HEK293T (cell line): ENCODE measurements at regions not wholly inside any gene's neighbourhood (a gene's known extent, or its start where the extent isn't known, plus 50 kb on each side); places are given as distances from the start of the nearest gene placed in this dataset.

ENCODE experiments used
- BHLHE40 ChIP-seq: fragments of 450-650 bp; IDR thresholded peaks from 2 replicates; pipeline ENCODE4 v1.6.1; 2016; ENCODE audit warnings: mild to moderate bottlenecking, moderate library complexity, borderline replicate concordance
- FOXA1 ChIP-seq: fragments of 450-650 bp; IDR thresholded peaks from 2 replicates; pipeline ENCODE4 v1.6.1; 2016; ENCODE audit warnings: mild to moderate bottlenecking
- FOXM1 ChIP-seq: fragments of 450-650 bp; IDR thresholded peaks from 2 replicates; pipeline ENCODE4 v1.6.1; 2017; ENCODE audit warnings: mild to moderate bottlenecking, borderline replicate concordance
- LEF1 ChIP-seq: fragments of 450-650 bp; IDR thresholded peaks from 2 replicates; pipeline ENCODE4 v1.6.1; 2017; ENCODE audit warnings: mild to moderate bottlenecking, borderline replicate concordance
- SUZ12 ChIP-seq: fragments of 450-650 bp; IDR thresholded peaks from 2 replicates; pipeline ENCODE4 v1.6.1; 2016; ENCODE audit warnings: mild to moderate bottlenecking

- TF ChIP-seq LEF1, result no peak
- TF ChIP-seq BHLHE40, result no peak
- no peak for TF ChIP-seq FOXM1
- TF ChIP-seq FOXA1, result no peak
- no peak for TF ChIP-seq SUZ12
Observed at GRCh38 chr11:105332171-105332570, 192.6 kb upstream of the CARD18 start.
